Transverse colon (tissue), 4 donors: ENCODE measurements at regions not wholly inside any gene's neighbourhood (a gene's known extent, or its start where the extent isn't known, plus 50 kb on each side); places are given as distances from the start of the nearest gene placed in this dataset.

Experiments used
- CTCF ChIP-seq, 5 experiments: fragments of 200-600 bp in 3 of 5; fragments of 450-650 bp in 2 of 5; sonication (generic) in 3 of 5; IDR thresholded peaks; 1 replicate in 2 of 5; 2 replicates in 3 of 5; pipeline ENCODE4 v1.5.1; 2016 to 2017; ENCODE audit warnings: antibody characterized with exemption in 5 of 5, inconsistent platforms in 3 of 5, mild to moderate bottlenecking in 2 of 5, moderate library complexity in 1 of 5
- POLR2AphosphoS5 ChIP-seq, 3 donors: sonication (generic); formaldehyde crosslinking; IDR thresholded peaks; one replicate each; pipeline ENCODE4 v1.6.1; 2016; ENCODE audit warnings: antibody characterized with exemption in 3 of 3

GRCh38 chr3:18572809-18573208 lies 147.7 kb upstream of the SATB1 start:
- no peak for TF ChIP-seq CTCF (IDR thresholded peaks at IDR 0.05)
- TF ChIP-seq POLR2AphosphoS5 (IDR thresholded peaks at IDR 0.05), result no peak
